Ascending aorta (tissue), 2 donors: ENCODE measurements at regions not wholly inside any gene's neighbourhood (a gene's known extent, or its start where the extent isn't known, plus 50 kb on each side); places are given as distances from the start of the nearest gene placed in this dataset.

Source experiments
- DNase-seq, 2 donors: peaks; one replicate each; pipeline ENCODE4 v3.0.0-alpha.2; 2019; ENCODE audit warnings: low spot score in 2 of 2
- H3K27ac ChIP-seq, 2 donors: fragments of 200-600 bp; sonication (generic); one replicate each; pipeline ENCODE4 v1.5.1; 2016 to 2017; ENCODE audit warnings: mild to moderate bottlenecking in 1 of 2
- H3K27me3 ChIP-seq: fragments of 200-600 bp; sonication (generic); one replicate; pipeline ENCODE4 v1.5.1; 2017
- H3K36me3 ChIP-seq, 2 donors: fragments of 200-600 bp; sonication (generic); one replicate each; pipeline ENCODE4 v1.5.1; 2016
- H3K4me1 ChIP-seq, 2 donors: fragments of 200-600 bp; sonication (generic); one replicate each; pipeline ENCODE4 v1.5.1; 2016 to 2017; ENCODE audit warnings: mild to moderate bottlenecking in 1 of 2
- H3K4me3 ChIP-seq, 2 donors: fragments of 200-600 bp; sonication (generic); one replicate each; pipeline ENCODE4 v1.5.1; 2016 to 2017; ENCODE audit warnings: mild to moderate bottlenecking in 1 of 2
- H3K9me3 ChIP-seq, 2 donors: fragments of 200-600 bp; sonication (generic); one replicate each; pipeline ENCODE4 v1.5.1; 2016
- intact Hi-C: fragments of 100-400 bp; cut with DNase I; formaldehyde crosslinking; loops from one replicate; pipeline ENCODE4 v1.15.1; 2023
- TF ChIP-seq, protein P1 (sequence below), 3 experiments: fragments of 200-600 bp in 2 of 3; fragments of 450-650 bp in 1 of 3; sonication (generic) in 2 of 3; IDR thresholded peaks; one replicate each; pipeline ENCODE4 v1.5.1; 2016 to 2019; ENCODE audit warnings: antibody characterized with exemption in 3 of 3, mild to moderate bottlenecking in 1 of 3, moderate library complexity in 1 of 3

- Histone ChIP-seq H3K9me3 (no peaks in the 10 kb centered on the region), H3K27ac (no peak overlapping the region), H3K27me3 (no peaks in the 10 kb centered on the region), H3K4me1 (no peaks in the 10 kb centered on the region), H3K4me3 (no peak overlapping the region), H3K36me3 (no peaks in the 10 kb centered on the region)
- TF ChIP-seq, protein P1, sequence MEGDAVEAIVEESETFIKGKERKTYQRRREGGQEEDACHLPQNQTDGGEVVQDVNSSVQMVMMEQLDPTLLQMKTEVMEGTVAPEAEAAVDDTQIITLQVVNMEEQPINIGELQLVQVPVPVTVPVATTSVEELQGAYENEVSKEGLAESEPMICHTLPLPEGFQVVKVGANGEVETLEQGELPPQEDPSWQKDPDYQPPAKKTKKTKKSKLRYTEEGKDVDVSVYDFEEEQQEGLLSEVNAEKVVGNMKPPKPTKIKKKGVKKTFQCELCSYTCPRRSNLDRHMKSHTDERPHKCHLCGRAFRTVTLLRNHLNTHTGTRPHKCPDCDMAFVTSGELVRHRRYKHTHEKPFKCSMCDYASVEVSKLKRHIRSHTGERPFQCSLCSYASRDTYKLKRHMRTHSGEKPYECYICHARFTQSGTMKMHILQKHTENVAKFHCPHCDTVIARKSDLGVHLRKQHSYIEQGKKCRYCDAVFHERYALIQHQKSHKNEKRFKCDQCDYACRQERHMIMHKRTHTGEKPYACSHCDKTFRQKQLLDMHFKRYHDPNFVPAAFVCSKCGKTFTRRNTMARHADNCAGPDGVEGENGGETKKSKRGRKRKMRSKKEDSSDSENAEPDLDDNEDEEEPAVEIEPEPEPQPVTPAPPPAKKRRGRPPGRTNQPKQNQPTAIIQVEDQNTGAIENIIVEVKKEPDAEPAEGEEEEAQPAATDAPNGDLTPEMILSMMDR (IDR thresholded peaks at IDR 0.05) = no peak
- intact Hi-C loops = no loop called here
- no peak for DNase-seq
These were observed 56.2 kb upstream of the DPH5 start for GRCh38 chr1:101081496-101082488.

- intact Hi-C loops = no loop called here
- no peaks in the 10 kb centered on the region for H3K4me1 ChIP-seq
- no peaks in the 10 kb centered on the region for H3K36me3 ChIP-seq
- H3K27ac ChIP-seq = no peak overlapping the region
- H3K27me3 ChIP-seq = no peaks in the 10 kb centered on the region
- no peaks in the 10 kb centered on the region for H3K9me3 ChIP-seq
- TF ChIP-seq, protein P1 (IDR thresholded peaks at IDR 0.05) = no peak
- no peak overlapping the region for H3K4me3 ChIP-seq
- DNase-seq = no peak
These were observed 55.3 kb upstream of the DPH5 start for GRCh38 chr1:101080859-101081258.

GRCh38 chr1:101079341-101079740, 53.8 kb upstream of the DPH5 start:
- DNase-seq = no peak
- Histone ChIP-seq H3K36me3 (no peaks in the 10 kb centered on the region), H3K4me3 (no peak overlapping the region), H3K9me3 (no peaks in the 10 kb centered on the region), H3K27ac (no peak overlapping the region), H3K4me1 (no peaks in the 10 kb centered on the region), H3K27me3 (no peaks in the 10 kb centered on the region)
- intact Hi-C loops = no loop called here
- TF ChIP-seq, protein P1 (IDR thresholded peaks at IDR 0.05) = no peak

- intact Hi-C loops = no loop called here
- DNase-seq = no peak
- TF ChIP-seq, protein P1 (IDR thresholded peaks at IDR 0.05) = no peak
- H3K4me1 ChIP-seq = no peaks in the 10 kb centered on the region
- H3K9me3 ChIP-seq = no peaks in the 10 kb centered on the region
- H3K4me3 ChIP-seq = no peak overlapping the region
- H3K27ac ChIP-seq = no peak overlapping the region
- no peaks in the 10 kb centered on the region for H3K36me3 ChIP-seq
- H3K27me3 ChIP-seq = no peaks in the 10 kb centered on the region
These were observed 52.3 kb upstream of the DPH5 start for GRCh38 chr1:101077849-101078248.

DNA sequence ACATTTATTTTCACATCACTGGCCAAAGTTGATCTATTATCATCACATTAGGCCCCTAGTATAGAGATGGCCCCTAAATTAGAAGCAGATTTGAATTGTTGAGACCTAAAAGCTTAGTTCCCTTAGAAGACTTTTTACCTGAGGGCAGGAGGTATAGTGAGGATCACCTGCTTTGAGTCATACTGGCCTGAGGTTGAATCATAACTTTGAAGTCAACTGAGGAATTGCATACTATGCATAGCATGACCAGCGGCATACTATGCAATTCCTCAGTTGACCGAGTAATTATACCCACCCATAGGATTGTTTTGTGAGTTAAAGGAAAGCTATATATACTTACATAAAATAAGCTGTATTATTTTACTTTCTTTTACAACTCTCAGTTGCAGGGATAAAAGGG, 50.3 kb upstream of the DPH5 start:
- Histone ChIP-seq H3K27ac (no peak overlapping the region), H3K4me3 (no peak overlapping the region), H3K27me3 (no peaks in the 10 kb centered on the region), H3K9me3 (no peaks in the 10 kb centered on the region), H3K4me1 (no peaks in the 10 kb centered on the region), H3K36me3 (no peaks in the 10 kb centered on the region)
- TF ChIP-seq, protein P1 (IDR thresholded peaks at IDR 0.05) = no peak
- no peak for DNase-seq
- intact Hi-C loops = no loop called here
